ENCODE measurements at regions not wholly inside any gene's neighbourhood (a gene's known extent, or its start where the extent isn't known, plus 50 kb on each side); places are given as distances from the start of the nearest gene placed in this dataset.

GRCh38 chr14:71695611-71696350 lies 236.4 kb upstream of the RGS6 start:
- no peak for DNase-seq

- DNase-seq = no peak
Measured at GRCh38 chr14:71698027-71698426, 234.2 kb upstream of the RGS6 start.

- no peak for DNase-seq
Measured at GRCh38 chr14:71698673-71699072, 233.6 kb upstream of the RGS6 start.

- no peak for DNase-seq
Measured at GRCh38 chr14:71701990-71702389, 230.2 kb upstream of the RGS6 start.

- no peak for DNase-seq
Measured at GRCh38 chr14:71702786-71703185, 229.4 kb upstream of the RGS6 start.

GRCh38 chr14:71703477-71703876 lies 228.8 kb upstream of the RGS6 start:
- DNase-seq = no peak

- DNase-seq = no peak
Measured at GRCh38 chr14:71704210-71704609, 228.0 kb upstream of the RGS6 start.

- DNase-seq = no peak
Measured at GRCh38 chr14:71705460-71705859, 226.8 kb upstream of the RGS6 start.

- no peak for DNase-seq
Measured at GRCh38 chr14:71709076-71709475, 223.2 kb upstream of the RGS6 start.

- no peak for DNase-seq
Measured at GRCh38 chr14:71709987-71710386, 222.2 kb upstream of the RGS6 start.

GRCh38 chr14:71711125-71711524 lies 221.1 kb upstream of the RGS6 start:
- no peak for DNase-seq

GRCh38 chr14:71711619-71712018 lies 220.6 kb upstream of the RGS6 start:
- DNase-seq = no peak

- DNase-seq = no peak
Measured at GRCh38 chr14:71712478-71712877, 219.8 kb upstream of the RGS6 start.

GRCh38 chr14:71713016-71713415 lies 219.2 kb upstream of the RGS6 start:
- no peak for DNase-seq

- DNase-seq = no peak
Measured at GRCh38 chr14:71713451-71713850, 218.8 kb upstream of the RGS6 start.

GRCh38 chr14:71714225-71714624 lies 218.0 kb upstream of the RGS6 start:
- DNase-seq = no peak

GRCh38 chr14:71716041-71716772 lies 216.0 kb upstream of the RGS6 start:
- no peak for DNase-seq

GRCh38 chr14:71720978-71721624 lies 211.1 kb upstream of the RGS6 start:
- no peak for DNase-seq

- no peak for DNase-seq
Measured at GRCh38 chr14:71721791-71722190, 210.4 kb upstream of the RGS6 start.

GRCh38 chr14:71722885-71723284 lies 209.3 kb upstream of the RGS6 start:
- DNase-seq = no peak

- no peak for DNase-seq
Measured at GRCh38 chr14:71725922-71726579, 206.2 kb upstream of the RGS6 start.

GRCh38 chr14:71726580-71727021 lies 205.6 kb upstream of the RGS6 start:
- DNase-seq = no peak

- no peak for DNase-seq
Measured at GRCh38 chr14:71728386-71728785, 203.8 kb upstream of the RGS6 start.

Data from activated T-cell treated with anti-CD3 and anti-CD28 coated beads, Interleukin-2, amount 50 U/mL, for 1 hour (primary cell).